GM21576 (cell line): ENCODE measurements at regions not wholly inside any gene's neighbourhood (a gene's known extent, or its start where the extent isn't known, plus 50 kb on each side); places are given as distances from the start of the nearest gene placed in this dataset.
"Not testable (repeated sequence)": the region's sequence is repeated elsewhere in the genome, so short reads cannot be mapped to it uniquely, and the experiment has no call there.

Experiments used
- ATAC-seq: cut with Tn5 transposase; IDR thresholded peaks from one replicate; pipeline ENCODE4 v1.9.1; 2021; ENCODE audit warnings: mild to moderate bottlenecking, moderate library complexity; ENCODE audit not compliant: unreplicated experiment

DNA sequence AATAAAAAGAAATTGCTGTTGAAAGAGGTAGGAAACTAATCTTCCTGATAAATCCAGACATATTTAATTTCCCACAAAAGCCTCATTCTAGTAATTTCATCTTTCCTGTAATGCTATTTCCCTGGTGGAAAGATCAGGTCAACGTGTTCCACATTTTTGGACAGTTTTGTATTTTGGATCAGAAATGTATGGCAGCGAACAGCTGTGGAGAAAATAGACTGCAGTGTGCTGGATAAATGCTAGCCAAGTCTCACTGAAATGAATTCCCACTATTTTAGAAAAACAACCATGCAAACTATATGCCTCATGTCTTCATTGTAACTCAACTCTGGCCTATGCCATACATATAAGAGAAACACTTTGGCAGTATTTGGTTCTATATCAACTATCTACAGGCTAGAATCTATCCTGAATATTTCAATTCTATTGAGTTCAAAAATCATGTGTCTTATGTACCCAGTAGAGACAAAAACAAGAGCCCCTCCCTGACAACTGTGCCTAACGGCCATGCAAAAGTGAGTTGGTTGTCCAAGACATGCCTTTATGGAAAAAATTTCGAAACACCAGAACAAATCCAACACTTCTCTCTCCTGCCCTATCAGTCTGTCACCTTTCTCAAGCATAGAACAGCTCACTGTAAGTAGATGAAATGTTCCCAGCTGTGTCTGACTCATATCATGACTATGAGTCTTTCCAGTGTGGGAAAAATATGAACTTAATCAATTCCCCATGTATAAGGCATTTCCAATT, 191.3 kb upstream of the NREP start:
- no peak for ATAC-seq

DNA sequence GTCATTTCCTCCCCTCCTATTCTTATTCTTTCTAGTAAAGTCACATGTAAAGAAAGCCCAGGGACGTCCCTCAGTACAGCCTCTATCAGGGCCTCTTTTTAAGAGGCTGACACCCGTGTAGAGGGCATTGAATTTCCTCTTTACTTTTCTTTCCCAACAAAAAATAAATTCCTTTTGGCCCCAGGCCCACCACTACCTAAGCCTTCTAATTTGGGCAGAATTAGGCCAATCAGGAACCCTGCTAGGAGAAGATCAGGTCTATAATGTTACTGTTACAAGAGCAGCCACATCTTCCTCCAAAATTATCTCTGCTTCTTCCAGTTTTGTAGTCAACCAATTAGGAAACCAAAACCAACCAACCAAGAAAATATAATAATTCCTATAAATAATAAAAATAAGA, 189.6 kb upstream of the NREP start:
- ATAC-seq: no peak

DNA sequence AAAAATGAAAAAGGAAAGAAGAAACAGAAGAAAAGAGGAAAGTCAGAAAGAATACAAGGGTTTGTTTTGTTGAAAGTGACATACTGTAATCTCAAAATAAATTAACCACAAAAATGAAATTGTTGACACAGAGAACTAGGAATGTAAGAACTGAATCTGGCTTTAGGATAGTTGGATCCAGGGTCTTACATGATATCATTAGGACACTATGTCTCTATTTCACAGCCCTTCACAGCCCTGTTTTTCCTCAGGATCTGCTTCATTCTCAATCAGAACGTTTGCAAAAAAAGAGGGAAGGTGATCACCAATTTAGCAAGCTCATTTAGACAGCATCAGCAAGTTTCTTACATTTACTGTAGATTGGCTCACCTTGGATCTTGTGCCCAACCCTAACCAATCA, 188.5 kb upstream of the NREP start:
- ATAC-seq: no peak

GRCh38 chr5:111942661-111943401, 185.8 kb upstream of the NREP start:
- ATAC-seq: peak; percentile 46

- ATAC-seq: no peak
Measured at GRCh38 chr5:111942201-111942600, 185.2 kb upstream of the NREP start.

- ATAC-seq: no peak
Measured at GRCh38 chr5:111937094-111937493, 180.1 kb upstream of the NREP start.

GRCh38 chr5:111935835-111936234, 178.8 kb upstream of the NREP start:
- ATAC-seq: no peak

GRCh38 chr5:111935009-111935408, 178.0 kb upstream of the NREP start:
- no peak for ATAC-seq

GRCh38 chr5:111934511-111934910, 177.5 kb upstream of the NREP start:
- ATAC-seq: no peak

- no peak for ATAC-seq
Measured at GRCh38 chr5:111933086-111933485, 176.1 kb upstream of the NREP start.

DNA sequence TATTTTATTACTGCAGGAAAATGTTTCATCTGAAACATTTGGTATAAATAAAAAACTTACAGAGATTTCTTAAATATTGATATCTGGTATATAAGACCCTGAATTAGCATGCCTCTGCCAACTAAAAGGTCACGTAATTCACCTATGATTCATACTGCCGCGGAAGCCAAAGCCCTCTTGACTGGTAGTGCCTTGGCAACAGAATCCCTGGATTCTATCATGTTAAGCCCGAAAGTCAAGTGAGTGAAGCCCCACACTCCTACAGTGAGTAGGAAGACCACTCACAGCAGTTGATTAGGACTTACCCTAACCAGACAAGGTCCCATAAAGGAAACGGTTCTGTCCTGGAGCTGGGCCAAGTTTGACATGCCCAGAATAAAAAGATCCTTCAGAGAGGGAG, 175.6 kb upstream of the NREP start:
- no peak for ATAC-seq

DNA sequence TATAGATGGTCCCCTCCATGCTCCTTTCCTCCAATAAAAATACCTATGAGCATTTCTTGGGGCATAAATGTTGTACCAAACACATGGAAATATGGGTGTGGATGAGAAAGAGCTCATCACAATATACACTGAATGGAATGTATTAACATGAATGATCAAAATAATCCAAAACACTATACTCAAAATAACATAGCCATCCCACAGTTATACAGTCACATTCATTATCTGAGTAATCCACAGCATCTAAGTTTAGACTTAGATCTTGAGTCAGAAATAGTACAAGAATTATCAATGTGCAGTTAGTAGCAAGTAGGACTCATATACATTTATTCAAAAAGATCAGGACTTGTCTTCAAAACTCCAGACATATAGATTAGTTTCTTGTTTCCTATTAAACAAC, 175.2 kb upstream of the NREP start:
- ATAC-seq: no peak

- no peak for ATAC-seq
Measured at GRCh38 chr5:111931655-111932054, 174.7 kb upstream of the NREP start.

DNA sequence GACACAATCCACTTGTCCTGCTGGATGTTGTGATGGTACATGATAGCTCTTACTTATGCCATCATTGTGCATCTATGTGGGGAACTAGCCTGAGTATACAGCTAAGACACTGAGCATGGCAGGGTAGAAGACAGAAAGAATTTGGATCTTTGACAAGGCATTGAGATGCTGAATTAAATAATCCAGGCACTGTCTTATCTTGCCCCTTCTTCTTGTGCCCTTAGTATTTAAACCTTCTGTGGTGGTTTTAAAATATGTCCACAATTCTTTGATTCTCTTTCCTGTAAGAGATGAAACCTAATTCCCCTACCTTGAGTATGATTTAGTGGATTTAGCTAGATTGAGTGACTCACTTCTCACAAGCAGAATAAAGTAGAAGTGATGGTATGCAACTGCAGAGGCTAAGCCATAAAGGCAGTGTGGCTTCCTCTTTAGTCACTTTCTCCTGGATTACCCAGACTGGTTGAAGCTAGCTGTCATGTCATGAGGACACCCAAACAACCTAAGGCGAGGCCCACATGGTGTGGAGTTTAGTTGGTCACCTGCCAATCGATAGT, 174.0 kb upstream of the NREP start:
- no peak for ATAC-seq

GRCh38 chr5:111930449-111930848, 173.5 kb upstream of the NREP start:
- ATAC-seq: no peak

GRCh38 chr5:111929867-111930266, 172.9 kb upstream of the NREP start:
- no peak for ATAC-seq

- ATAC-seq: no peak
Measured at GRCh38 chr5:111929261-111929660, 172.3 kb upstream of the NREP start.

- ATAC-seq: no peak
Measured at GRCh38 chr5:111928511-111928910, 171.5 kb upstream of the NREP start.

- no peak for ATAC-seq
Measured at GRCh38 chr5:111927191-111927590, 170.2 kb upstream of the NREP start.

- no peak for ATAC-seq
Measured at GRCh38 chr5:111926026-111926425, 169.0 kb upstream of the NREP start.

DNA sequence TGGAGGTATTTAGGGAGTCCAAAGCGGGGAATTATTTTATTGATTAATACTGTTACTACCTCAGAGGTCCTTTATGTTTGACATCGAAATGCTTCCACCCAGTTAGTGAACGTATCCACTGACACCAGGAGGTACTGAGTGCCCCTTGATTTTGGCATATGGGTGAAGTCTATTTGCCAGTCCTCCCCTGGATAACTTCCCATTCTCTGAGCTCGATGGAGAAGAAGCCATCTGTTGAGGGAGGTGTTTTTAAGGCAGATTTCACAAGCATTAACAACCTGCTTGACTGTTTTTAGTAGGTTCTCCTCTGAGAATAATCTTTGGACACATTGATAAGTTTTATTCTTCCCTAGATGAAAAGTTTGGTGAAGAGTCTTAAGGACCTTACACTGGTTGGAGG, 165.3 kb upstream of the NREP start:
- ATAC-seq: no peak

- not testable (repeated sequence) for ATAC-seq
Measured at GRCh38 chr5:111921691-111922090, 164.7 kb upstream of the NREP start.
